GM18867 (cell line): ENCODE measurements at regions not wholly inside any gene's neighbourhood (a gene's known extent, or its start where the extent isn't known, plus 50 kb on each side); places are given as distances from the start of the nearest gene placed in this dataset.
"Not testable (repeated sequence)": the region's sequence is repeated elsewhere in the genome, so short reads cannot be mapped to it uniquely, and the experiment has no call there.

Experiments used
- ATAC-seq: cut with Tn5 transposase; IDR thresholded peaks from one replicate; pipeline ENCODE4 v1.9.1; 2021; ENCODE audit warnings: mild to moderate bottlenecking, moderate library complexity; ENCODE audit not compliant: unreplicated experiment

DNA sequence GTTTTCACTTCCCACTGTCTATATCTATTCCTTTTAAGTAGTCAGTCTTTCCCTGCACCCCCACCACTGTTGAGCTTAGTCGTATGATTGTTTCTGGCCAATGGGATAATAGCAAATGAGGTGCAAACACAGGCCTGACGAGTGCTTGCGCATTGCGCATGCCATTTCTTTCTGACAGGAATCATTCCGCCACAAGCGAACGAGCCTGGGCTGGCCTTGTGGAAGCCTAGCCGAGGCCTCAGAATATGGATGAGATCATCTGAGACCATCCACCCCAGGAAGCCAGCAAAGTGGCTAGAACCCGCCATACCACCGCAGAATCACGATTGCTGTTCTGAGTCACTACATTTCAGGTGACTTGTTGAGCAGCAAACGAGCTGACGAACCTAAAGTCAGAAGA, 52.2 kb upstream of the PRL start:
- ATAC-seq: no peak

DNA sequence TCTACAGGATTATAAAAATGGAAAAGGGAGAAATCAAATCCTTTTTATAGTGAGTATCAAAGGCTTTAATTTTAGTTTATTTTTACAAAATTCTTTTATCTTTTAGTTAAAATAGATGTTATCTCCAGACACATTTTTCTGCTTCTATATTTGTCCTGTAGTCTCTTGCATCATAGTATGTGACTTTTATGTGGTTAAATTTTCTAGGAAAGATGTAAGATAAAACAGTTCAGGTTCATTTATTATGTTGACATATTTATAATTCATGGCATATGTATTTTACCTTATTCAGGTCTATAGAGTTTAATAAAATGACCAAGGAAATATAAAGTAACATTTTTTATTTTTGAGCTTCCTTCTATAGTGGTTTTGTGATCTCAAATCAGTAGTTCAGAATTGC, 52.7 kb upstream of the PRL start:
- ATAC-seq: no peak

DNA sequence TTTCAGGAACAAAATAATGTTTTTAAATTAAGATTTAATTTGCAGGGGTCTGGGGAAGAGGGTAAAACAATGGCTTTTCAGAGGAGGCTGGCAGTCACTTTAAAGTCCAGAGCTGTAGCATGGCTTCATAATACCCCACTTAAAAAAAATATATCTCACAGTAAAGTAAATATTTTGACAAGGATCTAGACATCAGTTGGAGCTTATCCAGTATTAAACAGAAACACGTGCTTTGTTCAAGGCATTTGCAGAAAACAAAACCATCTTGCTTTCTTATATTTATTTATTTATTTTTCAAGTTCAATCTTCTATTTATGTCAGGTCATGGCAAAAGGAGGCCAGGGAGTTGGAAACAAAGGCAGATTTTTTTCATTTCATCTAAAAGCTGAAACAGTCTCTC, 53.3 kb upstream of the PRL start:
- ATAC-seq: no peak

DNA sequence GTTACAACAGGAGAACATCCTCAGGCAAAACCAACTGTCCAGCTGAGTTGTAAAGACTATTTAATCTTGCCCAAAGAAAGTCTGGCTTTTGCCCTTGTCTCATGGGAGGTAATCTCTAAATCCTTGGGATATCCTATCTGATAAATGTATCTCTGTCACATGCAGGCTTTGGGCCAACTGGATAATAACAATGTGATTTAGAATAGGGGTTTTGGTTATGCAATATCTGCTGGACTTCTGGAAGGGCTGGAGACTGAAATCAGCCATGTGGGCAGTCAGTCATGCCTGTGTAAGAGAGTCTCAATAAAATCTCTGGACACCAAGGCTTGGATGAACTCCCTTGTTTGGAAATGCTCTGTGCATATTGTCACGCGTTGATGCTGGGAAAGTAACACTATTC, 56.3 kb upstream of the PRL start:
- no peak for ATAC-seq

DNA sequence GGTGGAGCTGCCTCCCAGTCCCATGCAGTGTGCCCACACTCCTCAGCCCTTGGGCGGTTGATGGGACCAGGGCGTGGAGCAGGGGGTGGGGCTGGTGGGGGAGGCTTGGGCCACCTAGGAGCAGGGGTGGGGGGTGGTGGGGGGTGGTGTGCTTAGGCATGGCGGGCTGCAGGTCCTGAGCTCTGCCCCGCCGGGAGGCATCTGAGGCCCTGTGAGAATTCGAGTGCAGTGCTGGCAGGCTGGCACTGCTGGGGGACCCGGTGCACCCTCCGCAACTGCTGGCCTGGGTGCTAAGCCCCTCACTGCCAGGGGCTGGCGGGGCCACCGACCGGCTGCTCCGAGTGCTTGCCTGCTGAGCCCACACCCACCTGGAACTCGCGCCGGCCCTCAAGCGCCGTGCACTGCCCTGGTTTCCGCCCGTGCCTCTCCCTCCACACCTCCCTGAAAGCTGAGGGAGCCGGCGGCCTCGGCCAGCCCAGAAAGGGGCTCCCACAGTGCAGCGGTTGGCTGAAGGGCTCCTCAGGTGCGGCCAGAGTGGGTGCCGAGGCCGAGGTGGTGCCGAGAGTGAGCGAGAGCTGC, 59.6 kb upstream of the PRL start:
- ATAC-seq: no peak

DNA sequence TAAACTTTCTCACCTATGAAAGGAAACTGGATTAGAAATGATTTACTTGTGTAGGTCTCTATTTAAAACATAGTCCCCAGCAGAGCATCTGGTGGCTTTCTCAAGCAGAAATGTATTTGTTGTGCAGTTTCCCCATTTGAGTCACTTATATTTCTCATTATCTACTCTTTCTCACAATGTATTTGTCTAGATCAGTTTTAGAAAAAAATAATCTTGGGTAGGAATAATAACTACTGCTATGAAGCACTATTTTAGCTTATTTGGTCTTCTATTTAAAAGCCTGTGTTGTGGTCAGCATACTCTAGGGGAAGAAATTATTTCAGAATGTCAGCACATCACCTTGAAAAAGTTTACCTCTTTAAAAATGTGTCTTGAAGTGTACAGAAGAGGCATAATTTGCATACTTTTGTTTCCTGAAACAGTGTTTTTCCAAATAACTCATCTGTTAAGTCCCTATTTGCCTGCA, 60.9 kb upstream of the PRL start:
- ATAC-seq: peak; percentile 74

DNA sequence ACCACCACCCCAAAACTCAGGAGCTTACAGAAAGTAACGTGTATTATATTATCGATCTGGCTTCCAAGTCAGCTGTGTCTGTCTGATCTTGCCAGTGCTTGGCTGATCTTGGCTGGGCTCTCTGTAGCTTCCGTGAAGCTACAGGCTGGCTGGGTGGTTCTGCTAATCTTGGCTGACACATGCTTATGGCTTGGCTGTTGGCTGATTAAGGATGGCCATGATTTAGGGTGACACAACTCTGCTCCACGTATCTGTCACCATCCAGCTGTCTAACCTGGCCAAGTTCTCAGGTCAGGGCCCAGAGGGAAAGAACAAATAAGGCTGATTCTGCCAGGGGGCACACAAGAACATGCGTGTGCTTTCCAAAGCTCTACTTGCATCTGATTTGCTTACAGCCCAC, 64.7 kb upstream of the PRL start:
- ATAC-seq: no peak

DNA sequence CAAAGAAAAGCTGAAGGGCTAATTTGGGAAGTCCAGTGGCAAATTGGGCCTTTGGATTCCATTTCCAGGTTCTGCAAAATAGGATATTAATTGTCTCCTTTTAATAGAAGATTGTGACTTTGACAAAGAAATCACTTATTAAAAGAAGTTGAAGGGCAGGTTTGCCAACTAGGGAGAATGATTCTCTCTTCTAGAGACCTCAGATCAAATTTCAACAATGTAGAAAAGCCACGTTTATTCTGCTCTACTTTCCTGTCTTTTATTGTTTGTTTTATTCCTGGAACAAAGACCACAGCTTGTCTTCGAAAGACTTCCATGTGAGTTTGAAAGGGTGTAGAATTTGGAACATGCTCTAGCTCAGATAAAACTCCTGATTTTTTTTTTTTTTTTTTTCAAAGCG, 65.5 kb upstream of the PRL start:
- no peak for ATAC-seq

DNA sequence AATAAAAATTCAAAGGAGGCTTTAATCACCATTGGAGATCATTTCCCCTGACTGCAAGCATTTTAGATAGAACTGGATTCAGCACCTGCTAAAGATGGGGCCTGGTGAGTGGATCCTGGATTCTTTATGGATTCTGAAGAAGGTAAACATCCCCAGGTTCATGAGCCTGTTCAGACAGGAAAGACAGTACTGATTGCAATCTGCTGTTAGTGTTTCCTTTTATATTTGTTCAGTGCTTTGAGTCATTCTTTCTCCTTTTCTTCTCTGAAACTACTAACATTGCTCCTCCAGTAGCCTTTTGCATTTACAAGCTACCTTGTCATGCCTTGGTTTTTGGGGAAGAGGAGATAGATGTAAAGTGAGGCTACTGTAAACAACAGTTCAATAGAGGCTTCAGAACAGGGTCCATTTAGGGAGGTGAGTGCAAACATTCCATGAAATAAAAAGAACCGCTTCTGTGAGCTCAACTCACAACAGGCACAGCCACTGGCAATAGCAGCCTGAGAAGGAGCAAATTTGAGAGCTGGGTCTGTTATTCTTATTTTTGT, 66.4 kb upstream of the PRL start:
- no peak for ATAC-seq

DNA sequence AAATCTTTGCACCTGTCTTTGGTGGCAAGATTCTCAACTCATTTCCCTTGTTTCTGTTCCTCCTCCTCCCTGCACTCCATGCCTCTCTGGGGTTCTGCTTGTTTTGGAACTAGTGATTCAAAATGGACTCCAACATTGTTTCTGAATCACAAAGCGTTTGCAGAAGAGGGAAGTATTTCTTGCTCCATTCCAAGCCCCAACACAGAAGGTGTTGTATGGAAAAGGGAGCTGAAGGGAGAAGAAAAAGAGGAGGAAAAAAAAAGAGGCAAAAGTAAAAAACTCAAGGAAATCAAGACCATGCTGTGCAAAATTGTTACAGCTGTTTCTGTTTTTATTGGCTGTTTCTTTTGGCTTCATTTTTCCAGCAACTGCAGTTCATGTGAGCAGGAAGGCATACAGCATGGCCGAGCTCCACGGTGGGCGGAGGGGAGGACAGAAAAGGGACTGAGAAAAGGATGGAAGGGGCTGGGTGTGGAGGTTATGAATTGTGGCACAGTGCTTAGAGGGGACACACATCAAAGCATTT, 66.9 kb upstream of the PRL start:
- ATAC-seq: no peak

DNA sequence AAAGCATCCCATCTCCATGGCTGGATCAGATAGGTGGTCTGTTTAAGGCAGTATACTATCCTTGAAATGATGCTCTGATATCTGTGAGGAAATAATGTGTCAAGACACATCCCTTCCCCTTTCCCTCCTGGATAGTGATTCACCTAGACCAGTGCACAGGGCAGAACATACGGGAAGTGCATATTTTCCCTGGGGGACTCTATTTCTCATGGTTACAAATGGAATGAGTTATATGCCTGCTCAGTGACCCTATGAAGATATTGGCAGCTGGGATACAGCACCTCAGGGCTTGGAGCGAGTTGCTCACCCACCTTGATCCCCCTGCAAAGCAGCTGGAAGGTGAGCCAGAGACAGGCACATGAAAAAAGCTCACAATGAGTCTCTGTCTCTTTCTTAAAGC, 67.5 kb upstream of the PRL start:
- ATAC-seq: no peak

DNA sequence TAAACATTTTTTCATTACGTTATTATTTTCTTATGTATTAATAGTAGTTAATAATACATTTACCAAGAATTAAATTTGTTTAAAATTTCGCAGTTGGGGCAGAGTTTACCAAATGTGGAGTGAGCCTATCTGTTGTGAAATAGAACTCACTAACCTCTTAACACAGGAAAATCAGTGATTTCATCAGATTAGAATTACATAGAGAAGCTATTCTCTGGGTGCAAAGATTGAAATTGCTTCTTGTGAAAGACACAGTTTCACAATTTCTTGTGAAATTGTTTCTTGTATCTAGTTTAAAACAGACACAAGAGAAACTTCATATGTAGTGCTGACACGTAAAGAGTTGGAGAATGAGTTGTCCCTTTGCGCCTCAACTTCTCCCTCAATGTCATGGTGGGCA, 69.4 kb upstream of the PRL start:
- ATAC-seq: no peak

DNA sequence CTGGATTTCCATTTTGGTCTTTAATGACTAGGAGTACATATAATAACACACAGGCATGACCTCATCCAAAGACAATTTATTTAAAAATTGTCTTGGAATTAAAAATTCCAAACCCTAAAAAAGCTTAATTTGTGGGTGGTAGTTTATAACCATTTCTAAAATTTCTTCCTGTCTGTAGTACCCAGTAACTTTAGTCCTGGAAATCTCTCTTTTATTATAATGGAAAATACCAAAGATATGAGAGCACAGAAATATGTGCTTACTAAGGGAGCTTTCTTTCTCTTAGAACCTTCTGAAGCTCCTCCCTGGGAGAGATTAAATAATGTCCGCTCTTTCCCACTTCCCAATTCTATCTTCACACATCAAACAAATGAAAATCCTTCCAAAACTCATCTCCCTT, 70.5 kb upstream of the PRL start:
- no peak for ATAC-seq

DNA sequence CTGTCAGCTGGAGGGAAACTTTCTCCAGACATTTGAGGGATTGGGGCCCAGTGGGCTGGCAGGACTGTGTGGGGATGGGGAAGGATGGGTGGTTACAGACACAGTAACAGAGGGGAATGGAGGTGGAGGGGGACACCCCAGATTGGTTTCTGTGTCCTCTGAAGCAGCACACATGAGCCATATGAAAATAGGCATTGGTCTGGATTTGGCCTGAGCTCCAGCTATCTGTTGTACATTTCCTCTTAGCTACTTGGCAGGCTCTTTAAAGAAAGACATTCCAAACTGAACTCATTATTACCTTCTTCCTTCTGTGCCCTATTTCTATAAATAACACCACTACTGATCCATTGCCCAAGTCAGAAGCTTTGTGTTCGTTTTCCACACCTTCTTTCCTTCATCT, 72.0 kb upstream of the PRL start:
- ATAC-seq: no peak

DNA sequence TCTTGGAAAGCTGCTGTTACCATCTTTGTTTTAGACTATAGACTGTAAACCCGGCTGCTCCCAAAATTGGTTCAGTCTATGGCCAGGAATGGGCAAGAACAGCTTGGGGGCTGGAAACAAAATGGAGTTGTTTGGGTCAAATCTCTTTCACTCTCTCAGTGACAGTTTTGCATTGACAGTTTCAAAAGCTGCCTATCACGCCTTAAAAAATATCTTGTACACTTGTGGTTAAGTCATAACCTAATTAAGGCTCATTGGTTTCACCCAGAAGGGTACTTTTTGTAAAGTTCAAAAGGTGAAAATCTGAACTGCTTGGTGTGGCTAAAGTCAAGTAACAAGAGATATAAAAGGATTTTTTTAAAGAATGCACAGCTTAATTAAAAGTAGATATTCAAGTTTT, 76.1 kb upstream of the PRL start:
- peak; percentile 97 for ATAC-seq

DNA sequence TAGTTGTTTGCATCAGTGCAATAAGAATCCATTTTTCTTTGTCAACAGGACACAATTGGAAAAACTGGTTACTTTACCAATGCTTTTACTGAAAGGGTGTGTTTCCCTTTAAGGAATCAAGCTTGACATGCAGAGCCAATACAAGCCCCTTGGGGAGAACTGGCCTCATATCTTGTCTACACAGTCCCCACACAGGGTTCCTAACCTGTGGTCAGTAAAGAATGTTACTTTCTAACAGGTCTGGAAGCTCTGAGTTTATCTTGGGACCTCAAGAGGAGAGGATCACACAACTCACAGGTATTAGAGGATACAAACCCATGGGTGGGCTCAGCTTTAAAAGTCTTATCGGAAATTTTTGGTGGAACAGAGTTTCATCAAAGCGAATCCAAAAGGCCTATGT, 78.1 kb upstream of the PRL start:
- not testable (repeated sequence) for ATAC-seq

DNA sequence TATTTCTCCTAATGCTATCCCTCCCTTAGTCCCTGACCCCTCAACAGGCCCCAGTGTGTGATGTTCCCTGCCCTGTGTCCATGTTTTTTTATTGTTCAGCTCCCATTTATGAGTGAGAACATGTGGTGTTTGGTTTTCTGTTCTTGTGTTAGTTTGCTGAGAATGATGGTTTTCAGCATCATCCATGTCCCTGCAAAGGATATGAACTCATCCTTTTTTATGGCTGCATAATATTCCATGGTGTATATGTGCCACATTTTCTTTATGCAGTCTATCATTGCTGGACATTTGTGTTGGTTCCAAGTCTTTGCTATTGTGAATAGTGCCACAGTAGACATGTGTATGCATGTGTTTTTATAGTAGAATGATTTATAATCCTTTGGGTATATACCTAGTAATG, 79.5 kb upstream of the PRL start:
- ATAC-seq: not testable (repeated sequence)

DNA sequence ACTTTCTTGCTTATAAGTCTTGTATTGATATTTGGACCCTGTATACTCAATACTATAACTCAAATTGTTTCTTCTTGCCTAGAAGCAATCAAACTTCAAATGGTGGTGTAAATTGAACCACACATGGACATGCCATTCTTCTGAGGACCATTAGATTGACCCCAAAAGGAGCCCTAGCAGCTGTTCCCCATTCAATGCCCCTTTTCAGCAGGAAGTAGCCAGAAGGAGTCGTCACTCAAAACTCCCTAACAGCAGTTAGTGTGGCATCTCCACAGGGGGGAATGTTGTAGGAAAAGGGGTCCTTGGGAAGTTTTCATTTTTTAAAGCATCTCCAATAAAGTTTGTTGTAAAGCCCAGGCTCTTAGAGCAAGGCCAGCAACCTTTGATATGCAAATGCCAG, 81.7 kb upstream of the PRL start:
- not testable (repeated sequence) for ATAC-seq

DNA sequence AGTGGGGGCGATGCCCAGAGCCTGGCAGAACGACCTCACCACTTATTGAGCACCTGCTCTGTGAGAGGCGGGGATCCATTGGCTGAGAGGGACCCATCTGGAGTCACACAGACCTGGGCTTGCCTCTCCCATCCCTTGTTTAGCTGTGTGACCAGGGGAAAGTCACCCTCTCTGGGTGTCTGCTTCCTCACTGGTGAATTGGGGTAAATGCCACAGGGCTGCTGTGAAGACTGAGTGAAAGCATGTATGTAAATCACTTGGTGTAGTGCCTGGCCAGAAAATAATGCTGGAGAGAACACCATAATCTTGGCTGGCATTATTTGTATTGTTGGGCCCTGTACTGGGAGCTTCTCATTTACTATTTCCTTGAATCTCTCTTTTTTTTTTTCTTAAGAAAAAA, 83.4 kb upstream of the PRL start:
- ATAC-seq: peak; percentile 77

DNA sequence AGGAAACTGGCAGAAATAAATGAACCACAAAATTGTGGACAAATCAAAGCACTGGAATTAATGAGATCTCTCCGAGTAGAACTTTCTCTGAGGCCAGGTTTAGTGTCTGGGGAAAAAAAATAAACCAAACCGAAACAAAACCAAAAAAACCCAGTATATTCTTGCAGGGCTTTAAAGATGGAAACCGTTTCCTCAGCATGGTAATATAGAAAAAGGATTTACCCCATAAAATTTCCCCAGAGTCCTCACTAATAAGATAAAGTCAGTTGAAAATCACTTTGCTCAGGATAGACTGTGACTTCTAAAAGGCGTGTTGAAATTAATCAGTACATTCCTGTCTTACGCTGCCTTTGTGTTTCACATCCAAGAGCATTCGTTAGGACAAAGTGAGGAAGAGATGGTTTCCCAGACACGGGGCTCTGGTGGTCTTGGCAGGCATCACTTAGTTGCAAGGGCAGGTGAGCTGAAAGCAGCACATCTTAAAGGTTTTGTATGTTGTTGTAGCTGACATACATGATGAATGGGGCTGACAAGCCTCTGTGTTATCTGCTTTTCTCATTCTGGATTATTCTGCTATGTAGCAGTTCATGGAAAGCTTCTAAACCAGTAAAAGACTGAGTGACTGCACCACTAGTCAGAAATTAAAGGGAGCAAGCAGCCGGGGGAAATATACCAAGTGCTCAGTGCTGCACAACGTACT, 85.2 kb upstream of the PRL start:
- ATAC-seq: no peak

DNA sequence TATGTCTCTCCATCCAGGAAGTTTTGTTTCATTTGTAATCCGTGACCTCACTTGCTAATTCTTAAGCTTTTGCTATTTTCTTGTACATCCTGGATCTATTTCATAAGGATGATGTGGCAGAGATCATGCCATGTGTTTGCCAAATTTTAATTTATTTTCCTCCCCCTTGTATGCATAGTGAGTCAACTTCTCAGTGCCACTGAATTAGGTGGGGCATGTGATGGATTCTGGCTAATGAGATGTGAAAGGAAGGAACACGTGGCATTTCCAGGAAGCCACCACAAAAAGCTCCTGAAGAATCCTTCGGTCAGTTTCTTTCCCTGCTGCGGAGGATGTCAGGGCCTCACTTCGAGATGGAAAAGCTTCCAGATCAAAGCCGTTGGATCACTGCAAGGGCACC, 86.2 kb upstream of the PRL start:
- ATAC-seq: no peak

DNA sequence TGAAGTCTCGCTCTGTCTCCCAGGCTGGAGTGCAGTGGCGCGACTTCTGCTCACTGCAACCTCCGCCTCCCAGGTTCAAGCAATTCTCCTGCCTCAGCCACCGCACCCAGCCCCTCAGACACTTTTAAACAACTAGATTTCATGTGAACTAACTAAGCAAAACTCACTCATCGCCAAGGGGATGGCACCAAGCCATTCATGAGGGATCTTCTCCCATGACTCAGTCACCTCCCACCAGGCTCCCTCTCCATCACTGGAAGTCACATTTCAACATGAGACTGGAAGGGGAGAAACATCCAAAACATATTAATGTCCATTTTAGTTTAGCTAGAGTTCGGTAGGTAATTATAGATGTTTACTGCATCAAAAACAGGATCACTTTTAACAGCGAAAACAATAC, 95.9 kb upstream of the PRL start:
- no peak for ATAC-seq

DNA sequence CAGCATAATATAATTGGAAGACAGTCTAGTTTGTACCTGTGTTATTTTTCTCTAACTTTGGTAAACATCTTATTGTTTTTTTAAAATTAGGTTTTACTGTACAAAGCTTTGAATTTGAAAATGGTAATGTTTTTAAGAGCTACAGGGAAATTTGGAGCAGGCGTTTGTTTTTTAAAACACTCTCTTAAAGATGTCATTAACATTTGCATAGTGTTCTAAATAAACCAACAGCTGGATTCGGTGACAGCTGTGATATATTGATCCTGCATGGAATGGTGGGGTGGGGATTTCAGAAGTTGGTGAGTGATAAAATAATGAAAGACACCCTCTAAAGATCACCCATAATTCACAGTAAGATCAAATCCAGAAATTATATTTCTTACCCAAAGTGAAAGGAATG, 97.9 kb upstream of the PRL start:
- no peak for ATAC-seq
